ENCODE measurements at regions not wholly inside any gene's neighbourhood (a gene's known extent, or its start where the extent isn't known, plus 50 kb on each side); places are given as distances from the start of the nearest gene placed in this dataset.

DNA sequence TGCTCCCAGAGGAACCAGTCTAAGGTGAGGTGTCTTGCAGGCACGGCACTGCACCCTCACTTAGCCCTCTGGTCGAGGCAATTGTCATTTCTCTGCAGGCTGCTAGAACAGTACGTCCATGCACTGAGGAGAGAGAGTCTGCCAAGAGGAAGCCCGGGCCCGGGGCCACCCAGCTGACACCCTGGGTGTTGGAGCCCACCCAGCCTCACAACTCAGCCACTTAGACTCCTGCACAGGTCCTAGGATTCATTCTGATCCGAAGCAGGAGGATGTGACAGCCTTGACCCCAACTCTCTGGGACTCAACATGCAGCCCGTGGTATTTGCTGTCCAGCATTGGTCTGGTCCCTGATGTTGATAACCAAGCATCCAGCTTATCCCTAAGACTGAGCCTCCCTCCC lies 111.9 kb downstream of the ADSS2 start:
- intact Hi-C loops (cut with micrococcal nuclease; ENCODE audit: unreplicated experiment) (no loop called here), in situ Hi-C loops (cut with HindIII; ENCODE audit: low pct_unique_long_range_greater_than_20kb, low sequenced_read_pairs) (no loop called here)
- no peaks in the 10 kb centered on the region for H3K27me3 ChIP-seq (ENCODE audit: control insufficient read depth, insufficient read depth, low read length)
- no peak for DNase-seq (ENCODE audit: low read depth, low spot score)
- no peak overlapping the region for H3K27ac ChIP-seq (ENCODE audit: low read length)
- ChIA-PET POLR2A (no interaction called here), CTCF (no interaction called here)
- no peaks in the 10 kb centered on the region for H3K9me3 ChIP-seq (ENCODE audit: control insufficient read depth, insufficient read depth, low read depth, low read length)
- TF ChIP-seq SIN3A (IDR thresholded peaks at IDR 0.05; ENCODE audit: borderline replicate concordance, insufficient read depth, low read depth, low read length) = no peak
- TF ChIP-seq, protein P1, sequence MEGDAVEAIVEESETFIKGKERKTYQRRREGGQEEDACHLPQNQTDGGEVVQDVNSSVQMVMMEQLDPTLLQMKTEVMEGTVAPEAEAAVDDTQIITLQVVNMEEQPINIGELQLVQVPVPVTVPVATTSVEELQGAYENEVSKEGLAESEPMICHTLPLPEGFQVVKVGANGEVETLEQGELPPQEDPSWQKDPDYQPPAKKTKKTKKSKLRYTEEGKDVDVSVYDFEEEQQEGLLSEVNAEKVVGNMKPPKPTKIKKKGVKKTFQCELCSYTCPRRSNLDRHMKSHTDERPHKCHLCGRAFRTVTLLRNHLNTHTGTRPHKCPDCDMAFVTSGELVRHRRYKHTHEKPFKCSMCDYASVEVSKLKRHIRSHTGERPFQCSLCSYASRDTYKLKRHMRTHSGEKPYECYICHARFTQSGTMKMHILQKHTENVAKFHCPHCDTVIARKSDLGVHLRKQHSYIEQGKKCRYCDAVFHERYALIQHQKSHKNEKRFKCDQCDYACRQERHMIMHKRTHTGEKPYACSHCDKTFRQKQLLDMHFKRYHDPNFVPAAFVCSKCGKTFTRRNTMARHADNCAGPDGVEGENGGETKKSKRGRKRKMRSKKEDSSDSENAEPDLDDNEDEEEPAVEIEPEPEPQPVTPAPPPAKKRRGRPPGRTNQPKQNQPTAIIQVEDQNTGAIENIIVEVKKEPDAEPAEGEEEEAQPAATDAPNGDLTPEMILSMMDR (IDR thresholded peaks at IDR 0.05) = no peak
- TF ChIP-seq POLR2AphosphoS5 (IDR thresholded peaks at IDR 0.05; ENCODE audit: low read depth, low read length) = no peak
- no peak for TF ChIP-seq TCF7L2 (IDR thresholded peaks at IDR 0.05; ENCODE audit: low read depth, low read length)
- TF ChIP-seq, protein P2, sequence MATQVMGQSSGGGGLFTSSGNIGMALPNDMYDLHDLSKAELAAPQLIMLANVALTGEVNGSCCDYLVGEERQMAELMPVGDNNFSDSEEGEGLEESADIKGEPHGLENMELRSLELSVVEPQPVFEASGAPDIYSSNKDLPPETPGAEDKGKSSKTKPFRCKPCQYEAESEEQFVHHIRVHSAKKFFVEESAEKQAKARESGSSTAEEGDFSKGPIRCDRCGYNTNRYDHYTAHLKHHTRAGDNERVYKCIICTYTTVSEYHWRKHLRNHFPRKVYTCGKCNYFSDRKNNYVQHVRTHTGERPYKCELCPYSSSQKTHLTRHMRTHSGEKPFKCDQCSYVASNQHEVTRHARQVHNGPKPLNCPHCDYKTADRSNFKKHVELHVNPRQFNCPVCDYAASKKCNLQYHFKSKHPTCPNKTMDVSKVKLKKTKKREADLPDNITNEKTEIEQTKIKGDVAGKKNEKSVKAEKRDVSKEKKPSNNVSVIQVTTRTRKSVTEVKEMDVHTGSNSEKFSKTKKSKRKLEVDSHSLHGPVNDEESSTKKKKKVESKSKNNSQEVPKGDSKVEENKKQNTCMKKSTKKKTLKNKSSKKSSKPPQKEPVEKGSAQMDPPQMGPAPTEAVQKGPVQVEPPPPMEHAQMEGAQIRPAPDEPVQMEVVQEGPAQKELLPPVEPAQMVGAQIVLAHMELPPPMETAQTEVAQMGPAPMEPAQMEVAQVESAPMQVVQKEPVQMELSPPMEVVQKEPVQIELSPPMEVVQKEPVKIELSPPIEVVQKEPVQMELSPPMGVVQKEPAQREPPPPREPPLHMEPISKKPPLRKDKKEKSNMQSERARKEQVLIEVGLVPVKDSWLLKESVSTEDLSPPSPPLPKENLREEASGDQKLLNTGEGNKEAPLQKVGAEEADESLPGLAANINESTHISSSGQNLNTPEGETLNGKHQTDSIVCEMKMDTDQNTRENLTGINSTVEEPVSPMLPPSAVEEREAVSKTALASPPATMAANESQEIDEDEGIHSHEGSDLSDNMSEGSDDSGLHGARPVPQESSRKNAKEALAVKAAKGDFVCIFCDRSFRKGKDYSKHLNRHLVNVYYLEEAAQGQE (IDR thresholded peaks at IDR 0.05; ENCODE audit: insufficient read depth in 1 of 2, low read depth in 2 of 2, low read length in 1 of 2) = no peak
- ATAC-seq = no peak
- no TSS peak for BruUV-seq (replicated peaks)
- 0 out of 2 replicates have a peak, but pooled peaks cover 3% of the 10 kb centered on the region for H3K4me1 ChIP-seq (ENCODE audit: control insufficient read depth, insufficient read depth, low read length)
- no peaks in the 10 kb centered on the region for H3K36me3 ChIP-seq (ENCODE audit: control insufficient read depth, insufficient read depth, low read length)
- no peak overlapping the region for H3K4me3 ChIP-seq (ENCODE audit: low read depth in 2 of 2, low read length in 2 of 2)

DNA sequence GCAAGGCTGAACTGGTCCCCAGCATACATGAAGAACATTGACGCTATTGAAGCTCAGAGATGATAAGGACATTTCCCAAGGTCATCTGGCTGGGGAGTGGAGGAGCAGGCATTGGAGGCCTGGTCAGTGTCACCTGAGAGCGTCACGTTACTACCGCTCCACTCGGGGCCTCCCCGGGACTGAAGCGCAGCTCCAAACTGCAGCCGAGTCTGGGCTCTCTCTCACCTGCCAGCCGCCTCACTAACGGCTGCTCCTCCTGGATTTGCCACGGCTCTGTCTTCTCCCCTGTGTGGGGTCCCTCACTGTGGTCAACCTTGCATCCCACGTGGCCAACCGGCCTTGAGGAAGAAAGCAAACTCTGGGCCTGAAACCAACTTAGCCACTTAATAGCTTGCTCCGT lies 111.3 kb downstream of the ADSS2 start:
- ChIA-PET POLR2A (no interaction called here), CTCF (no interaction called here)
- no peak overlapping the region for H3K4me3 ChIP-seq (ENCODE audit: low read depth in 2 of 2, low read length in 2 of 2)
- TF ChIP-seq, protein P1 (IDR thresholded peaks at IDR 0.05) = no peak
- TF ChIP-seq TCF7L2 (IDR thresholded peaks at IDR 0.05; ENCODE audit: low read depth, low read length) = no peak
- no peak for TF ChIP-seq POLR2AphosphoS5 (IDR thresholded peaks at IDR 0.05; ENCODE audit: low read depth, low read length)
- TF ChIP-seq, protein P2 (IDR thresholded peaks at IDR 0.05; ENCODE audit: insufficient read depth in 1 of 2, low read depth in 2 of 2, low read length in 1 of 2) = no peak
- TF ChIP-seq SIN3A (IDR thresholded peaks at IDR 0.05; ENCODE audit: borderline replicate concordance, insufficient read depth, low read depth, low read length) = no peak
- H3K27me3 ChIP-seq (ENCODE audit: control insufficient read depth, insufficient read depth, low read length) = no peaks in the 10 kb centered on the region
- H3K27ac ChIP-seq (ENCODE audit: low read length) = no peak overlapping the region
- no TSS peak for BruUV-seq (replicated peaks)
- in situ Hi-C loops (cut with HindIII; ENCODE audit: low pct_unique_long_range_greater_than_20kb, low sequenced_read_pairs) = no loop called here
- no peaks in the 10 kb centered on the region for H3K36me3 ChIP-seq (ENCODE audit: control insufficient read depth, insufficient read depth, low read length)
- intact Hi-C loops (cut with micrococcal nuclease; ENCODE audit: unreplicated experiment) = no loop called here
- ATAC-seq (no peak), DNase-seq (ENCODE audit: low read depth, low spot score) (no peak)
- H3K4me1 ChIP-seq (ENCODE audit: control insufficient read depth, insufficient read depth, low read length) = 0 out of 2 replicates have a peak, but pooled peaks cover 3% of the 10 kb centered on the region
- H3K9me3 ChIP-seq (ENCODE audit: control insufficient read depth, insufficient read depth, low read depth, low read length) = no peaks in the 10 kb centered on the region

Measured in Panc1 (cell line).